ENCODE measurements at regions not wholly inside any gene's neighbourhood (a gene's known extent, or its start where the extent isn't known, plus 50 kb on each side); places are given as distances from the start of the nearest gene placed in this dataset.

GRCh38 chr2:43139501-43139900 is 86.9 kb downstream of the ZFP36L2 start:
- no peak overlapping the region for H3K4me3 ChIP-seq (ENCODE audit: low read depth, low read length)
- no peak for TF ChIP-seq CTCF (IDR thresholded peaks at IDR 0.05; ENCODE audit: insufficient read depth, low read depth, low read length)
- no peak for DNase-seq (ENCODE audit: low read depth)

GRCh38 chr2:43138441-43138840 is 88.0 kb downstream of the ZFP36L2 start:
- no peak overlapping the region for H3K4me3 ChIP-seq (ENCODE audit: low read depth, low read length)
- TF ChIP-seq CTCF (IDR thresholded peaks at IDR 0.05; ENCODE audit: insufficient read depth, low read depth, low read length), result no peak
- no peak for DNase-seq (ENCODE audit: low read depth)

GRCh38 chr2:43136876-43137275 is 89.5 kb downstream of the ZFP36L2 start:
- H3K4me3 ChIP-seq (ENCODE audit: low read depth, low read length), result no peak overlapping the region
- DNase-seq (ENCODE audit: low read depth), result no peak

GRCh38 chr2:43136011-43136799 is 90.2 kb downstream of the ZFP36L2 start:
- DNase-seq (ENCODE audit: low read depth), result no peak
- TF ChIP-seq CTCF (IDR thresholded peaks at IDR 0.05; ENCODE audit: insufficient read depth, low read depth, low read length), result no peak

More at GRCh38 chr2:43136876-43137275, 89.5 kb downstream of the ZFP36L2 start:
- TF ChIP-seq CTCF (IDR thresholded peaks at IDR 0.05; ENCODE audit: insufficient read depth, low read depth, low read length), result no peak

GRCh38 chr2:43135583-43135982 is 90.8 kb downstream of the ZFP36L2 start:
- no peak for TF ChIP-seq CTCF (IDR thresholded peaks at IDR 0.05; ENCODE audit: insufficient read depth, low read depth, low read length)
- H3K4me3 ChIP-seq (ENCODE audit: low read depth, low read length), result no peak overlapping the region
- no peak for DNase-seq (ENCODE audit: low read depth)

More at GRCh38 chr2:43136011-43136799, 90.2 kb downstream of the ZFP36L2 start:
- H3K4me3 ChIP-seq (ENCODE audit: low read depth, low read length), result no peak overlapping the region

GRCh38 chr2:43134571-43134889 is 91.9 kb downstream of the ZFP36L2 start:
- no peak for TF ChIP-seq CTCF (IDR thresholded peaks at IDR 0.05; ENCODE audit: insufficient read depth, low read depth, low read length)

More at GRCh38 chr2:43134571-43134889, 91.9 kb downstream of the ZFP36L2 start:
- H3K4me3 ChIP-seq (ENCODE audit: low read depth, low read length), result no peak overlapping the region
- DNase-seq (ENCODE audit: low read depth), result no peak

Data from fibroblast of villous mesenchyme (primary cell).